GM23338 (cell line): ENCODE measurements at regions not wholly inside any gene's neighbourhood (a gene's known extent, or its start where the extent isn't known, plus 50 kb on each side); places are given as distances from the start of the nearest gene placed in this dataset.

Experiments
- ATAC-seq: fragments of 200-7000 bp; cut with Tn5 transposase; 3 replicates; pipeline ENCODE4 v1.9.1; 2020
- DNase-seq: peaks from one replicate; pipeline ENCODE4 v3.0.0-alpha.2; 2015; ENCODE audit warnings: low spot score
- H2AFZ ChIP-seq: fragments of 200-600 bp; sonication (generic); 2 replicates; pipeline ENCODE4 v1.8.0; 2016; ENCODE audit warnings: antibody characterized with exemption, mild to moderate bottlenecking, moderate library complexity
- H3F3A ChIP-seq: fragments of 200-600 bp; sonication (generic); replicated peaks from 2 replicates; pipeline ENCODE4 v1.8.0; 2017; ENCODE audit warnings: antibody characterized with exemption, mixed run types, low read depth
- H3K27ac ChIP-seq: fragments of 200-600 bp; sonication (generic); 2 replicates; pipeline ENCODE4 v1.6.1; 2016; ENCODE audit warnings: low read depth
- H3K27me3 ChIP-seq: fragments of 200-600 bp; sonication (generic); 2 replicates; pipeline ENCODE4 v1.8.0; 2016; ENCODE audit warnings: mild to moderate bottlenecking, mixed run types, moderate library complexity; ENCODE audit not compliant: insufficient read depth
- H3K36me3 ChIP-seq: fragments of 200-600 bp; sonication (generic); 2 replicates; pipeline ENCODE4 v1.8.0; 2016; ENCODE audit warnings: mild to moderate bottlenecking; ENCODE audit not compliant: insufficient read depth
- H3K4me1 ChIP-seq: fragments of 200-600 bp; sonication (generic); 2 replicates; pipeline ENCODE4 v1.8.0; 2016; ENCODE audit warnings: mild to moderate bottlenecking, moderate library complexity; ENCODE audit not compliant: insufficient read depth
- H3K4me2 ChIP-seq: fragments of 200-600 bp; sonication (generic); 2 replicates; pipeline ENCODE4 v1.7.1; 2017; ENCODE audit warnings: mixed run types
- H3K4me3 ChIP-seq: fragments of 200-600 bp; sonication (generic); 2 replicates; pipeline ENCODE4 v1.6.1; 2016; ENCODE audit warnings: mixed run types
- H3K79me2 ChIP-seq: fragments of 200-600 bp; sonication (generic); replicated peaks from 2 replicates; pipeline ENCODE4 v1.8.0; 2017; ENCODE audit warnings: mild to moderate bottlenecking; ENCODE audit not compliant: insufficient read depth
- H3K9me2 ChIP-seq: fragments of 200-600 bp; sonication (generic); 2 replicates; pipeline ENCODE4 v1.8.0; 2017; ENCODE audit not compliant: insufficient read depth
- H4K20me1 ChIP-seq: fragments of 200-600 bp; sonication (generic); replicated peaks from 2 replicates; pipeline ENCODE4 v1.8.0; 2017; ENCODE audit warnings: mild to moderate bottlenecking; ENCODE audit not compliant: insufficient read depth
- H3K27ac Mint-ChIP-seq: 2 replicates; pipeline ENCODE4 v1.8.0; 2020; ENCODE audit warnings: inconsistent platforms, mild to moderate bottlenecking, moderate library complexity, mixed read lengths
- H3K27me3 Mint-ChIP-seq: 3 replicates; pipeline ENCODE4 v1.8.0; 2022; ENCODE audit warnings: low read depth, mild to moderate bottlenecking, moderate library complexity, mixed read lengths, inconsistent platforms; ENCODE audit not compliant: insufficient read depth, poor library complexity
- H3K36me3 Mint-ChIP-seq: 3 replicates; pipeline ENCODE4 v1.8.0; 2021; ENCODE audit warnings: low read depth, mild to moderate bottlenecking, inconsistent platforms, moderate library complexity, mixed read lengths
- H3K4me1 Mint-ChIP-seq: 3 replicates; pipeline ENCODE4 v1.8.0; 2020; ENCODE audit warnings: mild to moderate bottlenecking, inconsistent platforms, mixed read lengths
- H3K4me3 Mint-ChIP-seq: 3 replicates; pipeline ENCODE4 v1.8.0; 2021; ENCODE audit warnings: moderate library complexity, mild to moderate bottlenecking, inconsistent platforms, mixed read lengths
- H3K9me3 Mint-ChIP-seq: 3 replicates; pipeline ENCODE4 v1.8.0; 2020; ENCODE audit warnings: moderate library complexity, mild to moderate bottlenecking, inconsistent platforms, mixed read lengths
- CREB1 ChIP-seq: fragments of 250-450 bp; sonication (Bioruptor Pico); IDR thresholded peaks from 2 replicates; pipeline ENCODE4 v1.5.0; 2020; ENCODE audit warnings: low read depth, mild to moderate bottlenecking, moderate library complexity
- EZH2 ChIP-seq: fragments of 200-600 bp; sonication (generic); IDR thresholded peaks from one replicate; pipeline ENCODE4 v1.8.0; 2017; ENCODE audit warnings: antibody characterized with exemption, mild to moderate bottlenecking, low read depth; ENCODE audit not compliant: unreplicated experiment
- EZH2phosphoT487 ChIP-seq: fragments of 200-600 bp; sonication (generic); IDR thresholded peaks from one replicate; pipeline ENCODE4 v1.8.1; 2018; ENCODE audit warnings: antibody characterized with exemption; ENCODE audit not compliant: unreplicated experiment
- ZNF114 ChIP-seq: fragments of 250-450 bp; sonication (Bioruptor Pico); IDR thresholded peaks from 2 replicates; pipeline ENCODE4 v1.5.0; 2020; ENCODE audit warnings: mild to moderate bottlenecking, moderate library complexity
- TF ChIP-seq, protein P1 (sequence below): IDR thresholded peaks from one replicate; pipeline ENCODE4 v1.6.1; 2018; ENCODE audit warnings: antibody characterized with exemption; ENCODE audit not compliant: unreplicated experiment
- TF ChIP-seq, protein P2 (sequence below): fragments of 250-450 bp; sonication (Bioruptor Pico); IDR thresholded peaks from 2 replicates; pipeline ENCODE4 v1.5.0; 2020; ENCODE audit warnings: mild to moderate bottlenecking, moderate library complexity
- TF ChIP-seq, protein P3 (sequence below), 2 experiments: fragments of 200-600 bp in 1 of 2; sonication (generic) in 1 of 2; conservative IDR thresholded peaks; 2 replicates each; pipeline versions ENCODE4 v1.5.1 to v1.6.1; 2016 to 2017; ENCODE audit warnings: antibody characterized with exemption in 2 of 2, low read depth in 2 of 2, mild to moderate bottlenecking in 2 of 2, moderate library complexity in 1 of 2
- TF ChIP-seq, protein P4 (sequence below): IDR thresholded peaks from 2 replicates; pipeline ENCODE4 v1.6.1; 2016; ENCODE audit warnings: antibody characterized with exemption

DNA sequence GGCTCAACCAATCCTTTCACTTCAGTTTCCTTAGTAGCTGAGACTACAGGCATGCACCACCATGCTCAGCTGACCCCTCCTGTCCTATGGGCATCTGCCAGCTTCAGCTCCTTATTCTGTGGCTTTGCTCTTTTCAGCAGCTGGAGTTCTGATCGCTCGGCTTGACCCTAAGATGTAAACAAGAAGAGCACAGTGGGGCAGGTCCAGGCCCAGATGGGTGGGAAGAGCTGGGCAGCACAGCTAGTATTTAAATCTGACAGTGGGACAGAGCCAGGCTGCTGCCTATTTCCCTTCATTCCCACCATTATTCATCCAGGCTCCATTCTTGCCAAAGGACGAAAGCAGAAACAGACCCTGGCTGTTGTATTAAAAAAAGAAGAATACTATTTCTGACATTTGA, 494.9 kb upstream of the PODXL start:
- H3K27me3 ChIP-seq: no peaks in the 10 kb centered on the region
- H2AFZ ChIP-seq: no peak overlapping the region
- ATAC-seq (no peak), DNase-seq (no peak)
- H3K4me3 Mint-ChIP-seq: no peak overlapping the region
- no peaks in the 10 kb centered on the region for H4K20me1 ChIP-seq
- no peaks in the 10 kb centered on the region for H3K4me1 ChIP-seq
- no peak overlapping the region for H3K4me2 ChIP-seq
- H3K4me3 ChIP-seq: no peak overlapping the region
- no peaks in the 10 kb centered on the region for H3K79me2 ChIP-seq
- H3K9me3 Mint-ChIP-seq: no peaks in the 10 kb centered on the region
- H3K27me3 Mint-ChIP-seq: peaks cover 2% of the 10 kb centered on the region
- no peaks in the 10 kb centered on the region for H3K36me3 ChIP-seq
- H3K27ac Mint-ChIP-seq: no peak overlapping the region
- no peaks in the 10 kb centered on the region; the same call in 2 of the 3 replicates for H3K4me1 Mint-ChIP-seq
- no peak for TF ChIP-seq EZH2
- no peak for TF ChIP-seq EZH2phosphoT487
- TF ChIP-seq, protein P1, sequence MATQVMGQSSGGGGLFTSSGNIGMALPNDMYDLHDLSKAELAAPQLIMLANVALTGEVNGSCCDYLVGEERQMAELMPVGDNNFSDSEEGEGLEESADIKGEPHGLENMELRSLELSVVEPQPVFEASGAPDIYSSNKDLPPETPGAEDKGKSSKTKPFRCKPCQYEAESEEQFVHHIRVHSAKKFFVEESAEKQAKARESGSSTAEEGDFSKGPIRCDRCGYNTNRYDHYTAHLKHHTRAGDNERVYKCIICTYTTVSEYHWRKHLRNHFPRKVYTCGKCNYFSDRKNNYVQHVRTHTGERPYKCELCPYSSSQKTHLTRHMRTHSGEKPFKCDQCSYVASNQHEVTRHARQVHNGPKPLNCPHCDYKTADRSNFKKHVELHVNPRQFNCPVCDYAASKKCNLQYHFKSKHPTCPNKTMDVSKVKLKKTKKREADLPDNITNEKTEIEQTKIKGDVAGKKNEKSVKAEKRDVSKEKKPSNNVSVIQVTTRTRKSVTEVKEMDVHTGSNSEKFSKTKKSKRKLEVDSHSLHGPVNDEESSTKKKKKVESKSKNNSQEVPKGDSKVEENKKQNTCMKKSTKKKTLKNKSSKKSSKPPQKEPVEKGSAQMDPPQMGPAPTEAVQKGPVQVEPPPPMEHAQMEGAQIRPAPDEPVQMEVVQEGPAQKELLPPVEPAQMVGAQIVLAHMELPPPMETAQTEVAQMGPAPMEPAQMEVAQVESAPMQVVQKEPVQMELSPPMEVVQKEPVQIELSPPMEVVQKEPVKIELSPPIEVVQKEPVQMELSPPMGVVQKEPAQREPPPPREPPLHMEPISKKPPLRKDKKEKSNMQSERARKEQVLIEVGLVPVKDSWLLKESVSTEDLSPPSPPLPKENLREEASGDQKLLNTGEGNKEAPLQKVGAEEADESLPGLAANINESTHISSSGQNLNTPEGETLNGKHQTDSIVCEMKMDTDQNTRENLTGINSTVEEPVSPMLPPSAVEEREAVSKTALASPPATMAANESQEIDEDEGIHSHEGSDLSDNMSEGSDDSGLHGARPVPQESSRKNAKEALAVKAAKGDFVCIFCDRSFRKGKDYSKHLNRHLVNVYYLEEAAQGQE: no peak
- TF ChIP-seq, protein P2, sequence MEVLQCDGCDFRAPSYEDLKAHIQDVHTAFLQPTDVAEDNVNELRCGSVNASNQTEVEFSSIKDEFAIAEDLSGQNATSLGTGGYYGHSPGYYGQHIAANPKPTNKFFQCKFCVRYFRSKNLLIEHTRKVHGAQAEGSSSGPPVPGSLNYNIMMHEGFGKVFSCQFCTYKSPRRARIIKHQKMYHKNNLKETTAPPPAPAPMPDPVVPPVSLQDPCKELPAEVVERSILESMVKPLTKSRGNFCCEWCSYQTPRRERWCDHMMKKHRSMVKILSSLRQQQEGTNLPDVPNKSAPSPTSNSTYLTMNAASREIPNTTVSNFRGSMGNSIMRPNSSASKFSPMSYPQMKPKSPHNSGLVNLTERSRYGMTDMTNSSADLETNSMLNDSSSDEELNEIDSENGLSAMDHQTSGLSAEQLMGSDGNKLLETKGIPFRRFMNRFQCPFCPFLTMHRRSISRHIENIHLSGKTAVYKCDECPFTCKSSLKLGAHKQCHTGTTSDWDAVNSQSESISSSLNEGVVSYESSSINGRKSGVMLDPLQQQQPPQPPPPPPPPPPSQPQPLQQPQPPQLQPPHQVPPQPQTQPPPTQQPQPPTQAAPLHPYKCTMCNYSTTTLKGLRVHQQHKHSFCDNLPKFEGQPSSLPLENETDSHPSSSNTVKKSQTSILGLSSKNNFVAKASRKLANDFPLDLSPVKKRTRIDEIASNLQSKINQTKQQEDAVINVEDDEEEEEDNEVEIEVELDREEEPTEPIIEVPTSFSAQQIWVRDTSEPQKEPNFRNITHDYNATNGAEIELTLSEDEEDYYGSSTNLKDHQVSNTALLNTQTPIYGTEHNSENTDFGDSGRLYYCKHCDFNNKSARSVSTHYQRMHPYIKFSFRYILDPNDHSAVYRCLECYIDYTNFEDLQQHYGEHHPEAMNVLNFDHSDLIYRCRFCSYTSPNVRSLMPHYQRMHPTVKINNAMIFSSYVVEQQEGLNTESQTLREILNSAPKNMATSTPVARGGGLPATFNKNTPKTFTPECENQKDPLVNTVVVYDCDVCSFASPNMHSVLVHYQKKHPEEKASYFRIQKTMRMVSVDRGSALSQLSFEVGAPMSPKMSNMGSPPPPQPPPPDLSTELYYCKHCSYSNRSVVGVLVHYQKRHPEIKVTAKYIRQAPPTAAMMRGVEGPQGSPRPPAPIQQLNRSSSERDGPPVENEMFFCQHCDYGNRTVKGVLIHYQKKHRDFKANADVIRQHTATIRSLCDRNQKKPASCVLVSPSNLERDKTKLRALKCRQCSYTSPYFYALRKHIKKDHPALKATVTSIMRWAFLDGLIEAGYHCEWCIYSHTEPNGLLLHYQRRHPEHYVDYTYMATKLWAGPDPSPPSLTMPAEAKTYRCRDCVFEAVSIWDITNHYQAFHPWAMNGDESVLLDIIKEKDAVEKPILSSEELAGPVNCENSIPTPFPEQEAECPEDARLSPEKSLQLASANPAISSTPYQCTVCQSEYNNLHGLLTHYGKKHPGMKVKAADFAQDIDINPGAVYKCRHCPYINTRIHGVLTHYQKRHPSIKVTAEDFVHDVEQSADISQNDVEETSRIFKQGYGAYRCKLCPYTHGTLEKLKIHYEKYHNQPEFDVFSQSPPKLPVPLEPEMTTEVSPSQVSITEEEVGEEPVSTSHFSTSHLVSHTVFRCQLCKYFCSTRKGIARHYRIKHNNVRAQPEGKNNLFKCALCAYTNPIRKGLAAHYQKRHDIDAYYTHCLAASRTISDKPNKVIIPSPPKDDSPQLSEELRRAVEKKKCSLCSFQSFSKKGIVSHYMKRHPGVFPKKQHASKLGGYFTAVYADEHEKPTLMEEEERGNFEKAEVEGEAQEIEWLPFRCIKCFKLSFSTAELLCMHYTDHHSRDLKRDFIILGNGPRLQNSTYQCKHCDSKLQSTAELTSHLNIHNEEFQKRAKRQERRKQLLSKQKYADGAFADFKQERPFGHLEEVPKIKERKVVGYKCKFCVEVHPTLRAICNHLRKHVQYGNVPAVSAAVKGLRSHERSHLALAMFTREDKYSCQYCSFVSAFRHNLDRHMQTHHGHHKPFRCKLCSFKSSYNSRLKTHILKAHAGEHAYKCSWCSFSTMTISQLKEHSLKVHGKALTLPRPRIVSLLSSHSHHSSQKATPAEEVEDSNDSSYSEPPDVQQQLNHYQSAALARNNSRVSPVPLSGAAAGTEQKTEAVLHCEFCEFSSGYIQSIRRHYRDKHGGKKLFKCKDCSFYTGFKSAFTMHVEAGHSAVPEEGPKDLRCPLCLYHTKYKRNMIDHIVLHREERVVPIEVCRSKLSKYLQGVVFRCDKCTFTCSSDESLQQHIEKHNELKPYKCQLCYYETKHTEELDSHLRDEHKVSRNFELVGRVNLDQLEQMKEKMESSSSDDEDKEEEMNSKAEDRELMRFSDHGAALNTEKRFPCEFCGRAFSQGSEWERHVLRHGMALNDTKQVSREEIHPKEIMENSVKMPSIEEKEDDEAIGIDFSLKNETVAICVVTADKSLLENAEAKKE (CRISPR knock-in tag): no peak
- TF ChIP-seq, protein P3, sequence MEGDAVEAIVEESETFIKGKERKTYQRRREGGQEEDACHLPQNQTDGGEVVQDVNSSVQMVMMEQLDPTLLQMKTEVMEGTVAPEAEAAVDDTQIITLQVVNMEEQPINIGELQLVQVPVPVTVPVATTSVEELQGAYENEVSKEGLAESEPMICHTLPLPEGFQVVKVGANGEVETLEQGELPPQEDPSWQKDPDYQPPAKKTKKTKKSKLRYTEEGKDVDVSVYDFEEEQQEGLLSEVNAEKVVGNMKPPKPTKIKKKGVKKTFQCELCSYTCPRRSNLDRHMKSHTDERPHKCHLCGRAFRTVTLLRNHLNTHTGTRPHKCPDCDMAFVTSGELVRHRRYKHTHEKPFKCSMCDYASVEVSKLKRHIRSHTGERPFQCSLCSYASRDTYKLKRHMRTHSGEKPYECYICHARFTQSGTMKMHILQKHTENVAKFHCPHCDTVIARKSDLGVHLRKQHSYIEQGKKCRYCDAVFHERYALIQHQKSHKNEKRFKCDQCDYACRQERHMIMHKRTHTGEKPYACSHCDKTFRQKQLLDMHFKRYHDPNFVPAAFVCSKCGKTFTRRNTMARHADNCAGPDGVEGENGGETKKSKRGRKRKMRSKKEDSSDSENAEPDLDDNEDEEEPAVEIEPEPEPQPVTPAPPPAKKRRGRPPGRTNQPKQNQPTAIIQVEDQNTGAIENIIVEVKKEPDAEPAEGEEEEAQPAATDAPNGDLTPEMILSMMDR (conservative IDR thresholded peaks at IDR 0.05; ENCODE audit: low read depth in 2 of 2): no peak
- no peak for TF ChIP-seq ZNF114 (CRISPR knock-in tag)
- no peak for TF ChIP-seq CREB1 (CRISPR knock-in tag)
- TF ChIP-seq, protein P4, sequence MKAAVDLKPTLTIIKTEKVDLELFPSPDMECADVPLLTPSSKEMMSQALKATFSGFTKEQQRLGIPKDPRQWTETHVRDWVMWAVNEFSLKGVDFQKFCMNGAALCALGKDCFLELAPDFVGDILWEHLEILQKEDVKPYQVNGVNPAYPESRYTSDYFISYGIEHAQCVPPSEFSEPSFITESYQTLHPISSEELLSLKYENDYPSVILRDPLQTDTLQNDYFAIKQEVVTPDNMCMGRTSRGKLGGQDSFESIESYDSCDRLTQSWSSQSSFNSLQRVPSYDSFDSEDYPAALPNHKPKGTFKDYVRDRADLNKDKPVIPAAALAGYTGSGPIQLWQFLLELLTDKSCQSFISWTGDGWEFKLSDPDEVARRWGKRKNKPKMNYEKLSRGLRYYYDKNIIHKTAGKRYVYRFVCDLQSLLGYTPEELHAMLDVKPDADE: no peak
- no peaks in the 10 kb centered on the region for H3F3A ChIP-seq
- no peak overlapping the region for H3K27ac ChIP-seq
- 0 out of 2 replicates have a peak, but pooled peaks cover 2% of the 10 kb centered on the region for H3K9me2 ChIP-seq
- no peaks in the 10 kb centered on the region for H3K36me3 Mint-ChIP-seq
